GM12865 (cell line): ENCODE measurements at regions not wholly inside any gene's neighbourhood (a gene's known extent, or its start where the extent isn't known, plus 50 kb on each side); places are given as distances from the start of the nearest gene placed in this dataset.

Experiments used
- DNase-seq: peaks from one replicate; pipeline ENCODE4 v3.0.0; 2010; ENCODE audit warnings: low read depth
- H3K4me3 ChIP-seq: 2 replicates; pipeline ENCODE4 v1.5.1; 2011; ENCODE audit warnings: mild to moderate bottlenecking, low read depth, low read length, control low read depth
- CTCF ChIP-seq: IDR thresholded peaks from 2 replicates; pipeline ENCODE4 v1.5.1; 2011; ENCODE audit warnings: low read length, control low read depth, low read depth, inconsistent platforms; ENCODE audit not compliant: insufficient read depth; ENCODE audit errors: missing control alignments

DNA sequence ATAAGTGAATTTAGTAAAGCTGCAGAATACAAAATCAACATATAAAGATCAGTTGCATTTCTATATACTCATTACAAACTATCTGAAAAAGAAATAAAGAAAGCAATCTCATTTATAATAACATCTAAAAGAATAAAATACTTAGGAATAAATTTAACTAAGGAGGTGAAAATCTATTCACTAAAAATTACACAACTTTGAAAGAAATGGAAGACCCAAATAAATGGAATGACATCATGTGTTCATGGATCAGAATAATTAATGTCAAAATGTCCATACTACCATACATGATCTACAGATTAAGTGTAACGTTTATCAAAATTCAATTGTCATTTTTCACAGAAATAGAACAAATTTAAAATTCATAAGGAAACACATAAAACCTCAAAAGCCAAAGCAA, 194.9 kb downstream of the TINAG start:
- no peak for TF ChIP-seq CTCF
- no peak overlapping the region for H3K4me3 ChIP-seq
- DNase-seq, result no peak

- no peak overlapping the region for H3K4me3 ChIP-seq
- no peak for TF ChIP-seq CTCF
- DNase-seq, result no peak
These were observed 206.8 kb downstream of the TINAG start for GRCh38 chr6:54515013-54515412.

- no peak for DNase-seq
- no peak overlapping the region for H3K4me3 ChIP-seq
- TF ChIP-seq CTCF, result no peak
These were observed 207.5 kb downstream of the TINAG start for GRCh38 chr6:54515713-54516112.

- H3K4me3 ChIP-seq, result no peak overlapping the region
- TF ChIP-seq CTCF, result no peak
- DNase-seq, result no peak
These were observed 208.1 kb downstream of the TINAG start for GRCh38 chr6:54516321-54516720.

DNA sequence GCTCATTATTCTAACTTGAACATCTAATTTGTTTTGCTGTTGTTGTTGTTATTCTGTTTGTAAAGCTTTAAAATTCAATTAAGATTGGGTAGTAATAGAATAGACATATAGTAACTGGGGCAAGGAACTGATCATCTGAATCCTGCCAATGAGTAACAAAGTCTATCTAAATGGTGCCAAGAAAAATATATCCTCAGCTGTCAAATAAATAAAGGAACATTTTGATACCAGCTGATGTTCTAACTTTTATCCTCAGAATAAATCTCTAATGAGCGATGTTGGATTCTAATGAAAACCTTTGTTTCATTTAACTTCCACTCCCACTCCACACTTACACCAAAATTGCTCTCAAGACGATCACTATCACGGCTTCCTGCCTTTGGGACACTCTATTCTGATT, 210.9 kb downstream of the TINAG start:
- H3K4me3 ChIP-seq, result no peak overlapping the region
- TF ChIP-seq CTCF, result no peak
- DNase-seq, result no peak

- no peak overlapping the region for H3K4me3 ChIP-seq
- DNase-seq, result no peak
- TF ChIP-seq CTCF, result no peak
These were observed 217.5 kb downstream of the TINAG start for GRCh38 chr6:54525731-54526130.

DNA sequence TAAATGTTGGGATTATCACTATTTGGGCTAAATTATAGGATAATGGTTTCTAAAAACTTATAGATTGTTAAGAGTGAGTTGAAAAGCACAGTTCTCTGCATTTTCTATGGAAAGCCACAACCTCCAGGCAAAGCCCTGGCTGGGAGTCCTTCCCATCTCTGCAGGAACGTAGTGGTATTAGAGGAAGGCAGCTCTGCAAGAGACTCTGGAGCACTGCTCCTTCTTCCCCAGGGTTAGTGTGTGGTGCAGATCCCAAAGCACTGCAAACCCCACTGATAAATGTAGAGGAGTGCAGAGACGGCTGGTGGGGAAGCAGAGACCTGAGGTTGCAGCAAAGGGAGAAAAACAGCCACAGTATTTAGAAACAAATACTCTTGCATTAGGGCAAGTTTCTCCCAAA, 225.3 kb downstream of the TINAG start:
- DNase-seq, result no peak
- H3K4me3 ChIP-seq, result no peak overlapping the region
- TF ChIP-seq CTCF, result no peak
